GM21786 (cell line): ENCODE measurements at regions not wholly inside any gene's neighbourhood (a gene's known extent, or its start where the extent isn't known, plus 50 kb on each side); places are given as distances from the start of the nearest gene placed in this dataset.
"Not testable (repeated sequence)": the region's sequence is repeated elsewhere in the genome, so short reads cannot be mapped to it uniquely, and the experiment has no call there.

Experiments used
- ATAC-seq: cut with Tn5 transposase; IDR thresholded peaks from one replicate; pipeline ENCODE4 v1.9.1; 2021; ENCODE audit not compliant: unreplicated experiment

GRCh38 chr2:147331790-147332419 lies 512.9 kb upstream of the ACVR2A start:
- peak; percentile 76 for ATAC-seq

- no peak for ATAC-seq
Observed at GRCh38 chr2:147330925-147331324, 513.9 kb upstream of the ACVR2A start.

- ATAC-seq, result peak; percentile 52
Observed at GRCh38 chr2:147327613-147328012, 517.2 kb upstream of the ACVR2A start.

- ATAC-seq, result no peak
Observed at GRCh38 chr2:147325990-147326389, 518.8 kb upstream of the ACVR2A start.

- no peak for ATAC-seq
Observed at GRCh38 chr2:147320146-147320545, 524.7 kb upstream of the ACVR2A start.

GRCh38 chr2:147311058-147311430 lies 533.8 kb upstream of the ACVR2A start:
- no peak for ATAC-seq

- no peak for ATAC-seq
Observed at GRCh38 chr2:147310335-147311057, 534.3 kb upstream of the ACVR2A start.

GRCh38 chr2:147297820-147298219 lies 547.0 kb upstream of the ACVR2A start:
- peak; percentile 92 for ATAC-seq

GRCh38 chr2:147294825-147295392 lies 549.9 kb upstream of the ACVR2A start:
- no peak for ATAC-seq

- ATAC-seq, result no peak
Observed at GRCh38 chr2:147293991-147294824, 550.6 kb upstream of the ACVR2A start.

GRCh38 chr2:147288131-147288530 lies 556.7 kb upstream of the ACVR2A start:
- no peak for ATAC-seq

- no peak for ATAC-seq
Observed at GRCh38 chr2:147275943-147276342, 568.9 kb upstream of the ACVR2A start.

GRCh38 chr2:147273628-147274027 lies 571.2 kb upstream of the ACVR2A start:
- no peak for ATAC-seq

GRCh38 chr2:147273106-147273505 lies 571.7 kb upstream of the ACVR2A start:
- ATAC-seq, result no peak

- ATAC-seq, result not testable (repeated sequence)
Observed at GRCh38 chr2:147269581-147269980, 575.2 kb upstream of the ACVR2A start.

GRCh38 chr2:147260241-147260640 lies 584.6 kb upstream of the ACVR2A start:
- no peak for ATAC-seq

GRCh38 chr2:147255812-147256211 lies 589.0 kb upstream of the ACVR2A start:
- ATAC-seq, result no peak

GRCh38 chr2:147250652-147251356 lies 594.0 kb upstream of the ACVR2A start:
- peak; percentile 73 for ATAC-seq

GRCh38 chr2:147247749-147248148 lies 597.1 kb upstream of the ACVR2A start:
- ATAC-seq, result no peak

GRCh38 chr2:147242445-147242844 lies 602.4 kb upstream of the ACVR2A start:
- ATAC-seq, result no peak

- no peak for ATAC-seq
Observed at GRCh38 chr2:147236601-147237000, 608.2 kb upstream of the ACVR2A start.
